Lung (tissue), 11 donors: ENCODE measurements at regions not wholly inside any gene's neighbourhood (a gene's known extent, or its start where the extent isn't known, plus 50 kb on each side); places are given as distances from the start of the nearest gene placed in this dataset.
A peak's percentile ranks its signal among the peaks of the same experiment; 100 is the strongest.

Experiments used
- ATAC-seq: fragments of 200-7000 bp; cut with Tn5 transposase; one replicate; pipeline ENCODE4 v1.9.1; 2020; ENCODE audit warnings: moderate number of reproducible peaks; ENCODE audit not compliant: insufficient read depth, low FRiP score
- DNase-seq, 3 donors: peaks; one replicate each; pipeline ENCODE4 v3.0.0-alpha.2; 2013 to 2017
- H3K27ac ChIP-seq, 2 donors: one replicate each; pipeline ENCODE4 v1.5.1; 2013; ENCODE audit warnings: mild to moderate bottlenecking in 2 of 2, moderate library complexity in 2 of 2, control low read depth in 1 of 2, inconsistent platforms in 1 of 2, low read depth in 1 of 2, low read length in 1 of 2
- H3K27me3 ChIP-seq, 3 donors: one replicate each; pipeline ENCODE4 v1.5.1; 2013; ENCODE audit warnings: low read length in 2 of 3; ENCODE audit not compliant: control insufficient read depth in 3 of 3, insufficient read depth in 3 of 3
- H3K36me3 ChIP-seq, 4 donors: one replicate each; pipeline ENCODE4 v1.5.1; 2013; ENCODE audit warnings: low read length in 4 of 4, mild to moderate bottlenecking in 1 of 4, moderate library complexity in 1 of 4; ENCODE audit not compliant: control insufficient read depth in 4 of 4, insufficient read depth in 4 of 4
- H3K4me1 ChIP-seq, 5 donors: one replicate each; pipeline ENCODE4 v1.5.1; 2013; ENCODE audit warnings: low read length in 5 of 5, mild to moderate bottlenecking in 2 of 5, moderate library complexity in 1 of 5; ENCODE audit not compliant: control insufficient read depth in 5 of 5, insufficient read depth in 5 of 5
- H3K4me3 ChIP-seq: one replicate; pipeline ENCODE4 v1.5.1; 2013; ENCODE audit warnings: mild to moderate bottlenecking, control low read depth, moderate library complexity
- H3K9ac ChIP-seq, 2 donors: one replicate each; pipeline ENCODE4 v1.5.1; 2013; ENCODE audit warnings: low read length in 2 of 2, control low read depth in 1 of 2; ENCODE audit not compliant: insufficient read depth in 1 of 2
- H3K9me3 ChIP-seq, 4 donors: one replicate each; pipeline ENCODE4 v1.5.1; 2013; ENCODE audit warnings: low read length in 3 of 4, mild to moderate bottlenecking in 1 of 4, moderate library complexity in 1 of 4; ENCODE audit not compliant: control insufficient read depth in 4 of 4, insufficient read depth in 3 of 4
- CTCF ChIP-seq: IDR thresholded peaks from 2 replicates; pipeline ENCODE4 v1.5.1; 2012; ENCODE audit warnings: mild to moderate bottlenecking; ENCODE audit errors: control extremely low read depth, extremely low read depth
- WGBS, 2 donors: extraction: QIAGEN DNeasy Blood & Tissue Kit; methylation state at CpG; one replicate each; pipeline ENCODE4 v1.1.7; 2013; 5-methylcytosine and 5-hydroxymethylcytosine counted together
- donor health status: control.
- donor health status: control.
- donor health status: Bipolar disorder and iron deficiency.
- donor health status: healthy.
- donor health status: DM: yes; HTN: yes; CAD: no.

DNA sequence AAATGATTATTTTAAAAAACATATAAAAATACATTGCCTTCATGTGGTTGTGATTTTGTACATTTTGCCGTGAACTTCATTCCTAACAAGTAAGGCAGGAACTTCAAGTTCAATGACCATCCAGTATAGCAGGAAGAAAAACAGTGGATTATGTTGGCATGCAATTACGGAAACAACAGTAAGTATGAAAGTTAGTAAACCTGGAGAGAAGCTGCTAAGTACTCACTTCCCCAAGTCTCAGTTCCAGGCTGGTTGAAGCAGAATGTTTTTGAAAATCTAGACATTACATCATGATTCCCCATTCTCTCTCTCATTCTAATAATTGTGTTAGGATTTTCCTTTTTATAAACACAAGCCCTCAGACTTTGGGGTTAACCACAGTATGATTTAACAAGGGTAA lies 987.1 kb upstream of the KLHL29 start:
- Histone ChIP-seq H3K4me3 (no peak overlapping the region), H3K36me3 (no peaks in the 10 kb centered on the region), H3K9me3 (no peaks in the 10 kb centered on the region), H3K27ac (no peak overlapping the region), H3K4me1 (no peaks in the 10 kb centered on the region), H3K27me3 (no peaks in the 10 kb centered on the region), H3K9ac (no peak overlapping the region)
- no peak for TF ChIP-seq CTCF
- ATAC-seq (no peak), DNase-seq (peak in 1 of 3 donors; percentile 3)
- WGBS, 2 donors, result 55 to 75% methylated on average over 2 of the region's 2 CpGs

GRCh38 chr2:22403748-22404147 lies 981.2 kb upstream of the KLHL29 start:
- H3K9ac ChIP-seq, result no peak overlapping the region
- H3K36me3 ChIP-seq, result no peaks in the 10 kb centered on the region
- ATAC-seq (no peak), DNase-seq (no peak)
- WGBS, 2 donors, result 72 to 90% methylated on average over 1 of the region's 1 CpG
- H3K4me3 ChIP-seq, result no peak overlapping the region
- H3K4me1 ChIP-seq, result no peaks in the 10 kb centered on the region
- H3K27ac ChIP-seq, result no peak overlapping the region
- H3K27me3 ChIP-seq, result no peaks in the 10 kb centered on the region
- TF ChIP-seq CTCF, result no peak
- H3K9me3 ChIP-seq, result no peaks in the 10 kb centered on the region

- Histone ChIP-seq H3K9ac (no peak overlapping the region), H3K27ac (no peak overlapping the region), H3K9me3 (no peaks in the 10 kb centered on the region), H3K27me3 (no peaks in the 10 kb centered on the region), H3K36me3 (no peaks in the 10 kb centered on the region), H3K4me1 (no peaks in the 10 kb centered on the region), H3K4me3 (no peak overlapping the region)
- DNase-seq (no peak), ATAC-seq (no peak)
- TF ChIP-seq CTCF, result no peak
- WGBS, 2 donors, result 81 to 86% methylated on average over 2 of the region's 2 CpGs
Measured at GRCh38 chr2:22406625-22407024, 978.4 kb upstream of the KLHL29 start.

- no peak overlapping the region for H3K4me3 ChIP-seq
- ATAC-seq, result no peak
- H3K36me3 ChIP-seq, result no peaks in the 10 kb centered on the region
- DNase-seq, result no peak
- no peak overlapping the region for H3K9ac ChIP-seq
- no peaks in the 10 kb centered on the region for H3K4me1 ChIP-seq
- no peak for TF ChIP-seq CTCF
- no peak overlapping the region for H3K27ac ChIP-seq
- no peaks in the 10 kb centered on the region for H3K27me3 ChIP-seq
- peaks cover 1 to 8% (median 4%) of the 10 kb centered on the region in 4 donors for H3K9me3 ChIP-seq
Measured at GRCh38 chr2:22420076-22420475, 964.9 kb upstream of the KLHL29 start.
